ENCODE measurements at regions not wholly inside any gene's neighbourhood (a gene's known extent, or its start where the extent isn't known, plus 50 kb on each side); places are given as distances from the start of the nearest gene placed in this dataset.

- no peak for TF ChIP-seq GABPA (IDR thresholded peaks at IDR 0.05; ENCODE audit: low read depth)
- TF ChIP-seq CTCF (IDR thresholded peaks at IDR 0.05; ENCODE audit: insufficient read depth, low read length), result no peak
- no peak for TF ChIP-seq REST (IDR thresholded peaks at IDR 0.05; ENCODE audit: insufficient replicate concordance, low read depth)
- no peak for TF ChIP-seq POLR2AphosphoS5 (IDR thresholded peaks at IDR 0.05; ENCODE audit: low read depth)
These were observed 428.0 kb downstream of the ZNF674 start for GRCh38 chrX:46117234-46117633.
